Lung microvascular endothelial cell (primary cell): ENCODE measurements at regions not wholly inside any gene's neighbourhood (a gene's known extent, or its start where the extent isn't known, plus 50 kb on each side); places are given as distances from the start of the nearest gene placed in this dataset.

Experiments
- DNase-seq, 2 donors: peaks; one replicate each; pipeline versions ENCODE4 v3.0.0 to v3.0.0-alpha.2; 2010; ENCODE audit warnings: low read depth in 2 of 2

DNA sequence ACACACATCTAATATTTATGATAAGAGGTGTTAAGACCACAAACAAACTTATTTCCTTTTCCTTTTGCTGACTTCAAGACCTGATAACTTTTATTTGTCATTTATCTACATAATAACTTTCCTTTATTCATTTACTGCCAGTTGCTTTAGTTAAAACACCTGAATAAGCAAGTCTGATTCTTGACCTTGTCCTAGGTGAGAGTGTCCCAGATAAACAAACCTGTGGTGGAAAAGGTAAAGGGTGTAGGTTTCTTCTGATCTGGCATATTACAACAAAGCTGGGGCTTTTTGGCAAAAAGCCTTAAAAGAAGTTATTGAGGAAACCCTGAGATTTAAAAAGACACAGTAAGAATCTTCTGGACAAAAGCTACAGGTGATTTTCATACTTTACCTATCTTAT, 191.5 kb downstream of the ZBBX start:
- DNase-seq: no peak

- DNase-seq: no peak
These were observed 192.9 kb downstream of the ZBBX start for GRCh38 chr3:167187221-167187620.

DNA sequence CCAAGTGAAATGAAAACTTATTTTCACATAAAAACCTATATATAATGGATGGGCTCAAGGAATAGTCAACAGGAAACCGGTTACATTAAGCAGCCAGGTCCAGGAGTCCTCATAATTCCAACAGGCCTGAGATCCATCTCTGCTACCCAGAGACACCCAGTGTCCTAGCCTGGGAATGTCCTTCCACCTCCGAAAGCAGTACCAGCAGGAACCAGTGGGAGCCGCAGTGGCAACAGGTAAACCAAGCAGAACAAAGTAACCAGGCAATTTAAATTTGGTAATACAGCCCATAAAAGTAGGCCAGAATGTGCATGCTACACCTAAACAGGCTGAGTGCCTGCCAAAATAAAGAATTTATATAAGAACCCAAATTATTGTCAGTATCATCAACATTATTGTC, 195.6 kb downstream of the ZBBX start:
- DNase-seq: no peak

DNA sequence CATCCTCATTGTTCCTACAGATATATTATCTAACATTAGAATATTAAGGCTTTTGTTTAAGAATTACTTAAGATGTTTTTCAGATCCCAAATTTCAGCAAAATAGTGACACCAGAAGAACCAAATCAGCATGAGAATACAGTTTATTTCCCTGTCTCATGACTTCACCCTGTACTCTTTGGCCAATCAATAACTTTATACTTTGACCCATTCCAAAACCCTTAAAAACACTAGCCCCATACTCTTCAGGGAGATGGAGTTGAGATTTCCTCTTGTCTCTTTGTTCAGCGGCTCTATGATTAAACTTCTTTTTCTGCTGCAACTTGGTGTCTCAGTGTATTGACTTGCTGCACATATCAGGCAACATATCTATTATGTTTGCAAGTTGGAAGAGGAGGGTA, 207.7 kb downstream of the ZBBX start:
- no peak for DNase-seq

- DNase-seq: no peak
These were observed 212.6 kb downstream of the ZBBX start for GRCh38 chr3:167167491-167167890.

DNA sequence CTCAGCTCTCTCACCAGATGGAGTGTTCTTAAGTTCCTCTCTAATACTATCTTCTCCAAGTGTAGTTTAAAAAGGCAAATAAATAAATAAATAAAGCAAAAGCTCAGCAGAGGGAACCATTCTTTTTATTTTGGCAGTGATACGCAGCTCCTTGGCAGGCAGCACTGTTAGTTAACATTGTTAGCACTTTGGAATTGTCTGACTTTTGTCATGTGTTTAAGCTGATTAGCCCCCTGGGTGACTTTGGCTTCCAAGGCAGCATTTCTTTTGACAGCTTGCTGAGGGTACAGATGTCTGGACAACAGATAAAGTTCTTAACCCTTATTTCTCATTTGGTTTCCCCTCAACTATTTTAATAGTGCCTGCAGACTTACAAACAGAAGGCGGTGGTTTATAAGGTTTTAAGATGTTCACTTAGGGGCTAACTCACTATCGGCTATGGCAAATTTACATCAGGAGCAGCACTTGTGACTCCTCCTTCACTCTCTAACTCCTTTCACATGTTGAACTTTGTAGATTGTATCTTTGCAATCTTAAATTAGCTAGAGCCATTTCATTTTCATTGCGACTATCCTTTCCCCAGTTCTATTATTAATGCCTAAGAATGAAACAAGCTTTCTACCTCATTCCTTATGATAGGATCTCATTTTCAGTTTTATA, 213.4 kb downstream of the ZBBX start:
- no peak for DNase-seq

GRCh38 chr3:167166012-167166411, 214.1 kb downstream of the ZBBX start:
- no peak for DNase-seq

DNA sequence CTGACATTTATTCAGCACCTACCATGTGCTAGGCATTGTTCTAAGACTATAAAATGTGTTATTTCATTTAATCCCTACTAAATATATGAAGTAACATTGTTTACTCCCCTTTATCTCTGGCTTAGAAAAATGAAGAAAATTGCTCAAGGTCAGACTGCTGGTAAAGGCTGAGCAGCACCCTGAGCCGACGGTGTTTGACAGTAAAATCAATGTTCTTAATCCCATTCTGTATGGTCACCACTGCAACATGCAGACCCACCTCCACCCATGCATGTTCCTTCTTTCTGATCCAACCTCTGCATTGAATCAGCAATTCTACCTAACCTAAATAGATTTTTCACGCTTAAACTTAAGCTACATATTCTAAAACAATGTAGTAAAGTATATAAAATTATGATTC, 216.5 kb downstream of the ZBBX start:
- no peak for DNase-seq

DNA sequence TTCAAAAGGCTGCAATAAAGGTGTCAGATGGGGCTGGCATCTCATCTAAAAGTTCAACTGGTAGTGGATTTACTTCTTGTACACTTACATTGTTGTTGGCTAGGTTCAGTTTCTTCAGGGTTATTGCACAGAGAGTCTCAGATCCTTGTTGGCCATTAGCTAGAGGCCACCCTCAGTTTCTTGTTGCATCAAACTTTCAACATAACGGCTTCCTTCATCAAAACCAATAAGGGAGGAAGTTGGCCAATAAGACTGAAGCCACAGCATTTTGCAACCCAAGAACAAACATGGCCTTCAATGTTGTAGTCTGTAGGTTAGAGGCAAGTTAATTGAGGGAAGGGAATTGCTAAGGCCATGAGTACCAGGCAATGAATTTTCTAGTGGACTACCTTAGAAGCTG, 218.0 kb downstream of the ZBBX start:
- DNase-seq: no peak

DNA sequence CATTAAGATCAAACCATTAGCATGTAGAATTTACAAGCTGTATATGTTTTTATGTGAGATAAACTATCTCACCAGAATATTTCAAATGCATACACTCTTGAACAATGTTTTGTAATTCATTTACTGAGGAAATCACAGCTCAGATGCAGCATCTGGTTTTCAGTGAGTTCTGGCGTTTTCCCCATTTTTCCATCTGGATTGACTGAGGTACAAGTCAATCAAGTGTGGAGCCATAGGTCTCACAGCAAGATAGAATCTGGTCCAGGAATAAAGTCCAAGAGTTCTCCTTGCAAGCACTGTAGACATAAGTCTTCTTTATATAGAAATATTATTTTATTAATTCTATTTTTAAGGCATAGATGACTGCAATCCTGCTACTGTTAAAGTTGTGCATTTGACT, 219.3 kb downstream of the ZBBX start:
- DNase-seq: no peak

GRCh38 chr3:167151636-167152035, 228.5 kb downstream of the ZBBX start:
- DNase-seq: no peak

DNA sequence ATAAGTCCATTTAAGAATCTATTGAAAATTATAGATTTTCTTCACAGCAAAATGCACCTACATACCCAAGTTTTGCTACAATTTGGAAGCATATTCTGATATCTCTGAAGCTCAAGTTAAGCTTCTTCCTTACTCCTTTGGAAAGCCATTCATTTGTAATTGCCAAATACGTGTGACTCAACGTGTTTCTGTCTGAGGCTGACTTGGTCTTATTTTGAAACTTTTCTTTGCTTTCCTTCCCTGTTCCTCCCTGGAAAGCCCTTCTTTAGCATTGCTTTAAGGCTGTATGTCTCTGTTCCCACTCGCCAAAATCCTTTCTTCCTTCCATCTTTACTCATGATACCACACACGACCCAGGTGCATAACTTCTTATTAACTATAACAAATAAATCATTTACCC, 232.0 kb downstream of the ZBBX start:
- DNase-seq: no peak

- DNase-seq: no peak
These were observed 233.2 kb downstream of the ZBBX start for GRCh38 chr3:167146911-167147310.

DNA sequence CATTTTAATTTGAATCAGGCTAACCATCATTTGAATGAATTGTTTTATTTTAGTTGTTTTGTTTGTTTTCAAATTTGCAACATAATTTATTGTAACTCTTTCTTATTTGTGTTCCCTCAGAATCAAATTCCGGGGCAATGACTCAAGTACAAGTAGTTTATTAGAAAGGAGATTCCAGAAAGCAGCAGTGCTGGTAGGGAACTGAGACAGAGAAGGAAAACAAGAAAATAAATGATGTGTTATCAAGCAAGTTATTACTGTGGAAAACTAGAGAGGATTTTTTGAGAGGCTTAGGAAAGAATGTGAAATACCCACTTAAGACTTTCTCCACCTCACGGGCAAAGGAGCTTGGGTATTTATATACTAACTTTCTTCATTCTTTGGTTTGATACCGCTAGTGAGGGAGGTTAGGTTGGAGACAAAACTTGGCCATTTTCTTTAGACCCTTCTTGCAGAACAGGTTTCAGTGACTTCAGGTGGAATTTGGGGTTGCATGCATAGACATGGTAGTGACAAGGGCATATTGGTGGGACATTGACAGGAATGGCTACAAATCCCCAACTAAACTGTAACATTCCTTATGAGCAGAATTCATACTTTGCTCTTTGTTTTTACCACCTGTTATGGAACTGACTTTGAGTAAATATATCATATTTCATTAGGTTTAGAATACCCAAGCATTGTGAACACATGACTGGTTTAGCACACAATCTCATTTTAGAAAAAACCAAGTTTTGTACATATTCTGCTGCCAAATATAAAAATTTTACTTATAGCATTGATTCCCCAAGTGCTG, 254.3 kb downstream of the ZBBX start:
- no peak for DNase-seq

DNA sequence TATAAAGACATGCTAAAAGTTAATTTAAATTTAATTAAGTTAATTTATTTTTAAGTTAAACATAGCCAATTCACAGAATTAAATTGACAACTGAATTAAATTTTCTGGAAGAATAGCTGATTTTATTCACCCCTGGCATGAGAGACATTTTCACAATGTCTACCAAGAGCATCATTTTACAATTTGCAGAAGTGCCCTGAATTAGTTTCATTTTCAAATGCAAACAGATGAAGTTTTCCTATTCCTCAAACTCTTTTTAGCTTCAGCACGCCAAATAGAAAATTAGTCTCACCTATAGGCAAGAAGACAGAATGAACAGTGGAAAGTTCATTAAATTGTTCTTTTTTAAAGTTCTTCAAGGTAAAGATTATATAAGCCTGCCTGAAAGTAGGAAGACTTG, 259.3 kb downstream of the ZBBX start:
- DNase-seq: no peak

- no peak for DNase-seq
These were observed 263.8 kb downstream of the ZBBX start for GRCh38 chr3:167116120-167116922.

DNA sequence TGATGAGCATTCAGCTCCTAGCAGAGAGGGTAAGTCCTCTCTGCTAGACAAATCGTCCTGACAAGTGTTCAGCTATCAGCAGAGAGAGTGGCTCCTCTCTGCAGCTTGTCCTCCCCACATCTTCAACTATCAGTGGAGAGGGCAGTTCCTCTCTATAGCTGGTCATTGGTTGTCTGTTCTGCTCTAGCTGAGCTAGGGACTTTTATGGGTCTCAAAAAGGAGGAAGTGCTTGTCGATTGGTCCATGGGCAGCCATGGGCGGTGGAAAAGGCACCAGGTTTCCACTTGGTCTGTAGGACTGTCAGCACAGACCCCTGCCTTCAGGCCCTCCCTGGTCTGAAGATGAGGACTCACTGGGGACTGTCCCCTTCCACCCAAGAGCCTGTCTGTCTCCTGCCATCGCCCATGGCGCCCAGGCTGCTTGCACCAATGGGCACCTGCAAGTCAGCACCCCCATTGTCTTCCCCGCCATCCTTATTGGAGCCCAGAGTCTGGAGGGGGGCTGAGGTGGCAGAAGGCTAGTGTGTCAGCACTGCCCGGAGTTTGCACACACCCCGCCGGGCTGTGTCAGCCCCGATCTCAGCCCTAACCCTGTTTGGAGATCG, 264.7 kb downstream of the ZBBX start:
- no peak for DNase-seq

DNA sequence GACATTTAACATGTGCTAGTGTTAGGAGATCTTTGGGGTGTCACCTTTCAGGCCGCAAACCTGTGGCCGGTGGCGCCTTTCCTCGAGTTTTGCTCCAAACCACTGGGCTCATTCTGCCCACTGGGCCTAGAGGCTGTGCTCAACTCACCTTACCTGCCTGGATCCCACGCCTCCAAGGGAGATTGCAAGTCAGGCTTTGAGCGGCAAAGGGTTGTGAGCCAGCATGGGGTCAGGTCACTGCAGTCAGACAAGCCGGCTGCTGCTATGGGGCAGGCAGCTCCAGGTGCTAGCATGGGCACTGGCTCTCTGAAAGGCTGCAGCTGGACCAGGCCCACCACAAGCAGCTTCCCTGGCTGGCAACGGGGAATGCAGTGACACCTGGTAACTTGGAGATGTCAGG, 265.5 kb downstream of the ZBBX start:
- DNase-seq: no peak

DNA sequence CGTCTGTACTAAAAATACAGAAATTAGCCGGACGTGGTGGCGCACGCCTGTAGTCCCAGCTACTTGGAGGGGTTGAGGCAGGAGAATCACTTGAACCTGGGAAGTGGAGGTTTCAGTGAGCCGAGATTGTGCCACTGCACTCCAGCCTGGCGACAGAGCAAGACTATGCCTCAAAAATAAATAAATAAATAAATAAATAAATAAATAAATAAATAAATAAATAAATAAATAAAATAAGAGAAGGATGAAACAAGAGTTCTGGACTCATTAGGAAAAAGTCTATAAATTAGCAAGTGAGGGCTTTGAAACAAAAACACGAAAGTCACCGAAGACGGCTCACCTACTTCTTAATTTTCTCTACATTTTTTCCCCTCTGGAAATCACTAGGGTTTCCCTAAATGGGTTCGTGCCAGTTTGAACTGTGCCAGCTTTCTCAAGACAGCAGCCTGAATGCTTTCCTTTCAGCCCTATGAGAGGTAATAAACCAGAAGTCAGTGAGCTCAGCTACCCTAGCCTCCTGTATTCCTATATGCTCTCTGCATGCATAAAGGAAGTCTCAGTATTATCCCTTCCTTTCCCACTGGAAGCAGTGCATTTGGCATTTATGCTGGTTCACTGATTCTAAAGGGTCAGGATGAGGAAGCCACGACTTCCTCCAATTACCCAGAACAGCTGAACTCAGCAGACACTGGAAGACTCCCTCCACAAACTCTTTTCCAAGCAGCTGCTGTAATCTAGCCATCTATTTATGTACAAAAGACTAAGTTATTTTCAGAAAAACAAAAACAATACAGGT, 266.9 kb downstream of the ZBBX start:
- DNase-seq: no peak

DNA sequence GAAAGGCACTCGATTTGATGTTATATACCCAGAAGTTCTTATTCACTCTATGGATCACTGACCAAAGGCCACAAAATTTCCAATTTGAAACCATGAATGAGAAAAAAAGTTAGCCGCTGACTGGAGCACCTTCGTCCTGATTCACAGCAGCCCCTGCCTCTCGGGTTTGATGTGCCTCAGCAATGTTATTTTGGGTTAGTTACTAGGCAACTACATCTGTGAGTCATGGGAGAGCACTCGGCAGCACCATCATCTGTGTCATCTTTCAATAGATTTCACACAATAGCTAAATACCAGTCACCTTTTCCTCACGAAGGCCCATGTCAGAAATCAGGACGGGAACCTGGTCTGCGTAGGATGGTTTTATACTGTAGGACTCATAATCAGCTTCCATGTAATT, 269.2 kb downstream of the ZBBX start:
- DNase-seq: no peak

DNA sequence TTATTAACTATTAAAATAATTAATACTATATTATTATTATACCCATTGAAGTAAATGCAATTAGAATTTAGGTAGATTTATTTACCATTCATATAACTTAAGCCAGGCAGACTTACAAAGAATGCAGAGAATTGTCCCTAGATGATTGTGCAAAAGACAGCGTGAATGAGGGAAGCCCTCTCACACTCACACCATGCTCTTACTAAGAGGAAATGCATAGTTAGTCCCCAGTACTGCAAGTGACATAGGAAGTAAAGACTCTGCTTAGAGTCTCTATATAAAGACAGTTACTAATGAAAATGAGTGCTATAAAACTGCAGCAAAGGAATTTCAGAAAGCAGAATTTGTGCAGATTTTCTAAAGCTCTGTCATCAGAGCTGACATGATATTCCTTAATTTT, 270.4 kb downstream of the ZBBX start:
- DNase-seq: no peak
